ENCODE measurements at regions not wholly inside any gene's neighbourhood (a gene's known extent, or its start where the extent isn't known, plus 50 kb on each side); places are given as distances from the start of the nearest gene placed in this dataset.
A peak's percentile ranks its signal among the peaks of the same experiment; 100 is the strongest.

DNA sequence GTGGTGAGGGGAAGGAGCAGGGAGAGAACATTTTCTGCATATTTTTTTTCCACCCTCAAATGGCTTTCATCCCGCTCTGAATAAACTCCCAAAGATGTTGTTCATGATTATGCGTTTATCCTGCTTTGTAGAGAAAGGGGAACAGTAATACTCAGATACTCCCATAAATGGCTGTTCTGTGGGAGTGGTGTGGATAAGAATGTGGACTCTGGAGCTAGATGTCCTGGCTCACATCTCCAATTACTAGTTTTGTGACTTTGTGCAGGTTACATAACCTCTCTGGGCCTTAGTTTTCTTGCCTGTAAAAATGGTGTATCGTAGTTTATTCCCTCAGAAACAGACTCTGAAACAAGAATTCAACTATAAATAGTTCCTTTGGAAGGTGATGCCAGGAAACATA, 395.4 kb upstream of the SUCLG2 start:
- no peak overlapping the region for H3K27ac ChIP-seq (ENCODE audit: low read depth, low read length)

DNA sequence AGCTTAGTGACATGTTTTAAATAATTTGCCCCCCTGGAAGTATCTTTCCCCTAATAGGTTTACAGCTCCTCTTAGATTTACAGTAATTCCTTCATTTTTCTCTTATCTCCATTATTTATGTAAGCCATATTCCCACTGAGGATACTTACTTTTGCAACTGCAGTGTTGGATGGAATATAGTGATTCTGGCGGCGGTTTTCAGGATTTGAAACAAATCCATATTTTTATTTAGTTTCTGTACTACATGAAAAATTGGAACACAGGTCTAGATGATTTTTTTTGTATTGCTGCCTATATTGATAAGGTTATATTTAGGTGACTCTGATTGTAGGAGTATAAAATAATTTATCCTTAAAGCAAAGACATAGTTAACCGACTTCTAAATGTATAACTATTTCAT, 391.6 kb upstream of the SUCLG2 start:
- H3K27me3 ChIP-seq (ENCODE audit: control insufficient read depth in 1 of 2, insufficient read depth in 2 of 2, low read length in 2 of 2): no peaks in the 10 kb centered on the region
- H3K4me1 ChIP-seq (ENCODE audit: insufficient read depth, low read length): no peaks in the 10 kb centered on the region
- H3K9ac ChIP-seq (ENCODE audit: low read length): no peak overlapping the region
- no peaks in the 10 kb centered on the region for H3K9me3 ChIP-seq (ENCODE audit: low read length)
- H3K36me3 ChIP-seq (ENCODE audit: insufficient read depth, low read length): no peaks in the 10 kb centered on the region
- H3K4me3 ChIP-seq (ENCODE audit: low read depth in 1 of 2, low read length in 2 of 2): no peak overlapping the region
- no peak overlapping the region for H3K27ac ChIP-seq (ENCODE audit: low read depth, low read length)

More for the DNA sequence above, 395.4 kb upstream of the SUCLG2 start:
- H3K27me3 ChIP-seq (ENCODE audit: control insufficient read depth in 1 of 2, insufficient read depth in 2 of 2, low read length in 2 of 2): no peaks in the 10 kb centered on the region
- no peak overlapping the region for H3K9ac ChIP-seq (ENCODE audit: low read length)
- no peak overlapping the region for H3K4me3 ChIP-seq (ENCODE audit: low read depth in 1 of 2, low read length in 2 of 2)
- H3K36me3 ChIP-seq (ENCODE audit: insufficient read depth, low read length): no peaks in the 10 kb centered on the region
- no peaks in the 10 kb centered on the region for H3K9me3 ChIP-seq (ENCODE audit: low read length)
- H3K4me1 ChIP-seq (ENCODE audit: insufficient read depth, low read length): no peaks in the 10 kb centered on the region

- no peaks in the 10 kb centered on the region for H3K36me3 ChIP-seq (ENCODE audit: insufficient read depth, low read length)
- H3K9me3 ChIP-seq (ENCODE audit: low read length): no peaks in the 10 kb centered on the region
- H3K4me1 ChIP-seq (ENCODE audit: insufficient read depth, low read length): no peaks in the 10 kb centered on the region
- H3K27me3 ChIP-seq (ENCODE audit: control insufficient read depth in 1 of 2, insufficient read depth in 2 of 2, low read length in 2 of 2): no peaks in the 10 kb centered on the region
- H3K4me3 ChIP-seq (ENCODE audit: low read depth in 1 of 2, low read length in 2 of 2): no peak overlapping the region
- no peak overlapping the region for H3K27ac ChIP-seq (ENCODE audit: low read depth, low read length)
- no peak overlapping the region for H3K9ac ChIP-seq (ENCODE audit: low read length)
Measured at GRCh38 chr3:68033867-68034266, 379.5 kb upstream of the SUCLG2 start.

DNA sequence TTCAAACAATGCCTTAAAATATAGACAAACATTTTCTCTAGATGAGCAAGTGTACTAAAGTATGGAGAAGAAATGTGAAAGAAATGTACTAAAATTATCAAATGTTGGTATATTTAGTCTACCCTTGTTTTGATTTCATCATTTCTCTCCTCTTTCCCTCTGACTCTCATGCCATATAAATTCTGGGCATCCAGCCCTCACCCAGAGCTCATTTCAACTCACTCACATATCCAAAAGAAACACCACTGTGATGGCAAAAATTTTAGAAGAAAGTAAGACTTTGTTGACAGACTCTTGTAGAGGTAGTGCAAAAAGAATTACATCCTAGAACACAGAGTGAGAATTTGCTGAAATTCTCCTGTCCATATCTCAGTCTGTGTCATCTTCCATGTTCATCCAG, 377.8 kb upstream of the SUCLG2 start:
- Histone ChIP-seq H3K27ac (ENCODE audit: low read depth, low read length) (no peak overlapping the region), H3K36me3 (ENCODE audit: insufficient read depth, low read length) (no peaks in the 10 kb centered on the region), H3K4me3 (ENCODE audit: low read depth in 1 of 2, low read length in 2 of 2) (no peak overlapping the region), H3K9ac (ENCODE audit: low read length) (no peak overlapping the region), H3K9me3 (ENCODE audit: low read length) (no peaks in the 10 kb centered on the region), H3K4me1 (ENCODE audit: insufficient read depth, low read length) (no peaks in the 10 kb centered on the region), H3K27me3 (ENCODE audit: control insufficient read depth in 1 of 2, insufficient read depth in 2 of 2, low read length in 2 of 2) (no peaks in the 10 kb centered on the region)

DNA sequence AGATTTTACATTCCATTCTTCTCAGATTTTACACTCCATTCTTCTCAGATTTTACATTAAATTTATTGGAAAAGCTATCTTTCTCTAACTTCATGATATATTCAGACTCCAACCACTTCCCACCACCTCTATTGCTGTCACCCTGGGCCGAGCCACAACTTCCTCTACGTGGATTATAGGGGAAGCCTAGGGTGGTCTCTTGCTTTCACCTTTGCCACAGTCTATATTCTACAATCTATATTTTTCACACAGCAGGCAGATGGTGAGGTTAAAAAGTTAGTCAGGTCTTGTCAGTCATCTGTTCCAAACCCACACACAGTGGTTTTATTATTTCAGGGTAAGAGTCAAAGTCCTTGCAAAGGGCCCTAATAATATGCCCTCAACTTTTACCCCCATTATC, 370.8 kb upstream of the SUCLG2 start:
- no peak overlapping the region for H3K9ac ChIP-seq (ENCODE audit: low read length)
- no peak overlapping the region for H3K4me3 ChIP-seq (ENCODE audit: low read depth in 1 of 2, low read length in 2 of 2)
- no peaks in the 10 kb centered on the region for H3K27me3 ChIP-seq (ENCODE audit: control insufficient read depth in 1 of 2, insufficient read depth in 2 of 2, low read length in 2 of 2)
- no peak overlapping the region for H3K27ac ChIP-seq (ENCODE audit: low read depth, low read length)
- H3K4me1 ChIP-seq (ENCODE audit: insufficient read depth, low read length): no peaks in the 10 kb centered on the region
- no peaks in the 10 kb centered on the region for H3K9me3 ChIP-seq (ENCODE audit: low read length)
- no peaks in the 10 kb centered on the region for H3K36me3 ChIP-seq (ENCODE audit: insufficient read depth, low read length)

DNA sequence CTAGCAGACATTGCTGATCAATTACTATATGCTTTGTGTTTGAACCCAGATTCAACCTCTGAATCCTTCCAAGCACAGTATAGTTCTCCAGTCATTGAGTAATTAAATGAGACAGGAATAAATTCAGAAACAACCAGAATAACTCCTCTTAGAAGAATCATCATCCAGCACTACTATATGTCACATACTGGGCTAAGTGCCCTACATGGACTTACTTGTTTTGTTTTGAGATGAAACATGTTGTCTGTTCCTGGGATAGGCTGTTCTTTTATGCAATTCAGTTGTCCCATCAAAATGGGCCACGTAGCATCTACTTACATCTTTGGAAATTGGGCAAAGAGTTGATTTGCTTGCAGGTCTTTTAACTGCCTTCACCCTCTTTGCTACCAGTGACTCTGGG, 365.5 kb upstream of the SUCLG2 start:
- H3K36me3 ChIP-seq (ENCODE audit: insufficient read depth, low read length): no peaks in the 10 kb centered on the region
- no peaks in the 10 kb centered on the region for H3K4me1 ChIP-seq (ENCODE audit: insufficient read depth, low read length)
- H3K9me3 ChIP-seq (ENCODE audit: low read length): no peaks in the 10 kb centered on the region
- H3K27ac ChIP-seq (ENCODE audit: low read depth, low read length): no peak overlapping the region
- H3K27me3 ChIP-seq (ENCODE audit: control insufficient read depth in 1 of 2, insufficient read depth in 2 of 2, low read length in 2 of 2): no peaks in the 10 kb centered on the region
- no peak overlapping the region for H3K4me3 ChIP-seq (ENCODE audit: low read depth in 1 of 2, low read length in 2 of 2)
- H3K9ac ChIP-seq (ENCODE audit: low read length): no peak overlapping the region

DNA sequence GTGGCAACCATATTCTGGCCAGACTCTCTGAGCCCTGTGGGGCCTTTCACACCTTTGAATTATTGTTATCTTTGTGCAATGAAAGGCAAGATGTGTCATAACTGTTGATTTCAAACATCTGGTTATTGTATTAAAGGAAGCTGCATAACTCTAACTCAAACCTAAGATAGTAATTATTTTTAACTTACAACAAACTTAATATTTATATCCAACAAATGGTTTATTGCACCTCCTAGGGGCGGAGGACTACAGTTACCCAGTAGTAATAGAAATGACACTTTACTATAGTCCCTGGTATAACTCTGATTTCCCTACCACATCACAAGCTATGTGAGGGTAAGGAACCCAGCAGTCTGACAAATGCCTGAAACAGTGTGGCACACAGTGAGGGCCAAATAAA, 363.9 kb upstream of the SUCLG2 start:
- Histone ChIP-seq H3K4me3 (ENCODE audit: low read depth in 1 of 2, low read length in 2 of 2) (no peak overlapping the region), H3K27ac (ENCODE audit: low read depth, low read length) (no peak overlapping the region), H3K36me3 (ENCODE audit: insufficient read depth, low read length) (no peaks in the 10 kb centered on the region), H3K27me3 (ENCODE audit: control insufficient read depth in 1 of 2, insufficient read depth in 2 of 2, low read length in 2 of 2) (no peaks in the 10 kb centered on the region), H3K9me3 (ENCODE audit: low read length) (no peaks in the 10 kb centered on the region), H3K4me1 (ENCODE audit: insufficient read depth, low read length) (no peaks in the 10 kb centered on the region), H3K9ac (ENCODE audit: low read length) (no peak overlapping the region)

- H3K4me1 ChIP-seq (ENCODE audit: insufficient read depth, low read length): no peaks in the 10 kb centered on the region
- no peak overlapping the region for H3K4me3 ChIP-seq (ENCODE audit: low read depth in 1 of 2, low read length in 2 of 2)
- no peaks in the 10 kb centered on the region for H3K27me3 ChIP-seq (ENCODE audit: control insufficient read depth in 1 of 2, insufficient read depth in 2 of 2, low read length in 2 of 2)
- H3K27ac ChIP-seq (ENCODE audit: low read depth, low read length): no peak overlapping the region
- H3K36me3 ChIP-seq (ENCODE audit: insufficient read depth, low read length): no peaks in the 10 kb centered on the region
- no peaks in the 10 kb centered on the region for H3K9me3 ChIP-seq (ENCODE audit: low read length)
- no peak overlapping the region for H3K9ac ChIP-seq (ENCODE audit: low read length)
Measured at GRCh38 chr3:68017069-68017468, 362.7 kb upstream of the SUCLG2 start.

- Histone ChIP-seq H3K4me3 (ENCODE audit: low read depth in 1 of 2, low read length in 2 of 2) (no peak overlapping the region), H3K9ac (ENCODE audit: low read length) (no peak overlapping the region), H3K4me1 (ENCODE audit: insufficient read depth, low read length) (no peaks in the 10 kb centered on the region), H3K9me3 (ENCODE audit: low read length) (no peaks in the 10 kb centered on the region), H3K27ac (ENCODE audit: low read depth, low read length) (no peak overlapping the region), H3K27me3 (ENCODE audit: control insufficient read depth in 1 of 2, insufficient read depth in 2 of 2, low read length in 2 of 2) (no peaks in the 10 kb centered on the region), H3K36me3 (ENCODE audit: insufficient read depth, low read length) (no peaks in the 10 kb centered on the region)
Measured at GRCh38 chr3:68009900-68010299, 355.5 kb upstream of the SUCLG2 start.

- no peaks in the 10 kb centered on the region for H3K36me3 ChIP-seq (ENCODE audit: insufficient read depth, low read length)
- no peak overlapping the region for H3K27ac ChIP-seq (ENCODE audit: low read depth, low read length)
- peak overlapping the region; percentile 39 for H3K4me3 ChIP-seq (ENCODE audit: low read depth in 1 of 2, low read length in 2 of 2)
- no peaks in the 10 kb centered on the region for H3K27me3 ChIP-seq (ENCODE audit: control insufficient read depth in 1 of 2, insufficient read depth in 2 of 2, low read length in 2 of 2)
- no peak overlapping the region for H3K9ac ChIP-seq (ENCODE audit: low read length)
- H3K4me1 ChIP-seq (ENCODE audit: insufficient read depth, low read length): no peaks in the 10 kb centered on the region
- no peaks in the 10 kb centered on the region for H3K9me3 ChIP-seq (ENCODE audit: low read length)
Measured at GRCh38 chr3:68007621-68008226, 353.3 kb upstream of the SUCLG2 start.

- no peak overlapping the region for H3K27ac ChIP-seq (ENCODE audit: low read depth, low read length)
- no peaks in the 10 kb centered on the region for H3K9me3 ChIP-seq (ENCODE audit: low read length)
- no peak overlapping the region for H3K9ac ChIP-seq (ENCODE audit: low read length)
- no peaks in the 10 kb centered on the region for H3K27me3 ChIP-seq (ENCODE audit: control insufficient read depth in 1 of 2, insufficient read depth in 2 of 2, low read length in 2 of 2)
- no peaks in the 10 kb centered on the region for H3K36me3 ChIP-seq (ENCODE audit: insufficient read depth, low read length)
- no peaks in the 10 kb centered on the region for H3K4me1 ChIP-seq (ENCODE audit: insufficient read depth, low read length)
- H3K4me3 ChIP-seq (ENCODE audit: low read depth in 1 of 2, low read length in 2 of 2): no peak overlapping the region
Measured at GRCh38 chr3:68006646-68007045, 352.2 kb upstream of the SUCLG2 start.

GRCh38 chr3:68004091-68004490, 349.7 kb upstream of the SUCLG2 start:
- no peak overlapping the region for H3K27ac ChIP-seq (ENCODE audit: low read depth, low read length)
- H3K36me3 ChIP-seq (ENCODE audit: insufficient read depth, low read length): no peaks in the 10 kb centered on the region
- no peak overlapping the region for H3K4me3 ChIP-seq (ENCODE audit: low read depth in 1 of 2, low read length in 2 of 2)
- no peaks in the 10 kb centered on the region for H3K4me1 ChIP-seq (ENCODE audit: insufficient read depth, low read length)
- no peaks in the 10 kb centered on the region for H3K27me3 ChIP-seq (ENCODE audit: control insufficient read depth in 1 of 2, insufficient read depth in 2 of 2, low read length in 2 of 2)
- no peak overlapping the region for H3K9ac ChIP-seq (ENCODE audit: low read length)
- H3K9me3 ChIP-seq (ENCODE audit: low read length): no peaks in the 10 kb centered on the region
